T-helper 1 cell treated with Interleukin-12 subunit alpha and Interleukin-12 subunit beta and Interleukin-4 antibody, amounts not matched to agents 30 μg/mL and 1 μg/mL, for 36 hours (primary cell): ENCODE measurements at regions not wholly inside any gene's neighbourhood (a gene's known extent, or its start where the extent isn't known, plus 50 kb on each side); places are given as distances from the start of the nearest gene placed in this dataset.
"Not testable (repeated sequence)": the region's sequence is repeated elsewhere in the genome, so short reads cannot be mapped to it uniquely, and the experiment has no call there.

ENCODE experiments used
- H3K27ac Mint-ChIP-seq: one replicate; pipeline ENCODE4 v1.8.0; 2021; ENCODE audit warnings: mild to moderate bottlenecking, mixed read lengths
- H3K27me3 Mint-ChIP-seq: one replicate; pipeline ENCODE4 v1.8.0; 2021; ENCODE audit warnings: low read depth, mixed read lengths
- H3K36me3 Mint-ChIP-seq: one replicate; pipeline ENCODE4 v1.8.0; 2021; ENCODE audit warnings: low read depth, mixed read lengths
- H3K4me1 Mint-ChIP-seq: one replicate; pipeline ENCODE4 v1.8.0; 2021; ENCODE audit warnings: low read depth, mixed read lengths
- H3K4me3 Mint-ChIP-seq: one replicate; pipeline ENCODE4 v1.8.0; 2021; ENCODE audit warnings: mild to moderate bottlenecking, moderate library complexity, mixed read lengths
- H3K9me3 Mint-ChIP-seq: one replicate; pipeline ENCODE4 v1.8.0; 2021; ENCODE audit warnings: mixed read lengths

DNA sequence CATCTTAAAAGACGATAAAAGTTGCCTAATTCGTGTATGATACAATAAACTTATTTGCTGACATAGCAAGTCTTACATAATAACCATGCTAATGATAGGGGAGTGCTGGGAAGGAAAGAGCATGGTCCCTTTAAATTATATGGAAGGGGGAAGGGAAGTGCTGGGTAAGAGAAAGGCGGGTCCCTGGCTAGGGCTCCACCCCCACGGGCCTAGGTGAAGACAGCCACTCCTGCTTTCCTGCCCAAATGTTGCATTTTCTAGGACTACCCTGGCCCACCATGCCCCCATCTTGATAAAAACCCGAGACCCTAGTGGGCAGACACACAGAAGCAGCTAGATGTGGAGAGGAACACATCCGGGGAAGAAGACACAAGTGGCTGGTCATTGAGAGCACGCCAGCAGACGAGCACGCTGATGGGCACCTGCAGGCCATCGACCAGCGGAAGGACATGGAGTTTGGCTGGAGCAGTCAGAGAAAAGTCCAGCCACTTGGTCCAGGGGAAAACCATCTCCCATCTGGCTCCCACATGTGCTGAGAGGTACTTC lies 328.7 kb downstream of the ARL4A start:
- H3K9me3 Mint-ChIP-seq: no peaks in the 10 kb centered on the region
- no peak overlapping the region for H3K4me3 Mint-ChIP-seq
- H3K4me1 Mint-ChIP-seq: no peaks in the 10 kb centered on the region
- no peak overlapping the region for H3K27ac Mint-ChIP-seq
- no peaks in the 10 kb centered on the region for H3K27me3 Mint-ChIP-seq
- H3K36me3 Mint-ChIP-seq: no peaks in the 10 kb centered on the region

DNA sequence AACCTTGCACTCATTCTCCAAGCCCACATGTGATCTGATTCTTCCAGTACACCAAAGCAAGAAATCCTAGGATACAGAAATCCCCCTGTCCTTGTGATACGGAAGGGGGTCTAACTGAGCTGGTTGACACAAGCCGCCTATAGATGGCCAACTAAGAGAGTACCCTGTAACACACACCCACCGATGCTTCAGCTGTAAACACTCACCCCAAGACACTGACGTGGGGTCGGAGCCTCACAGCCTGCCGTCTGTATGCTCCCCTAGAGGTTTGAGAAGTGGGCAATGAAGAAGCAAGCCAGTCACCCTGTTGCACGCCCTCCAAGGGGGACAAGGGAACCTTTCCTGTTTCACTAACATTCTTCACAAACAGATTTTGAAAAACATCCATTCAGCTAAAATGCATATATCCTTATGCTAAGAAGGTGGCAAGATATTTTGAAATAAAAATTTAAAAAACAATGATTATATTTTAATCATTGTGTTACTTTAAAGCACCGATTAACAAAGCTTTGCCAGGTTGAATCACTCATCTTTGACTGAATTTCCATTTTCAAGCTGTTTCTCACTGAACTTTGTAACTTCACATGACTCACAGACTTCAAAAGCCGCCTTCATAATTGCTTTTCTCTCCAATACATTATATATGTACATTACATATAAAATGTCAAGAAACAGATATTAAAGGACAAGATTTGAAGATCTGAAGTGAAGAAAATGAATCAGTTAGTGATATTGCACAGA lies 329.3 kb downstream of the ARL4A start:
- H3K9me3 Mint-ChIP-seq: no peaks in the 10 kb centered on the region
- no peak overlapping the region for H3K27ac Mint-ChIP-seq
- H3K4me3 Mint-ChIP-seq: no peak overlapping the region
- no peaks in the 10 kb centered on the region for H3K27me3 Mint-ChIP-seq
- H3K36me3 Mint-ChIP-seq: no peaks in the 10 kb centered on the region
- H3K4me1 Mint-ChIP-seq: no peaks in the 10 kb centered on the region

DNA sequence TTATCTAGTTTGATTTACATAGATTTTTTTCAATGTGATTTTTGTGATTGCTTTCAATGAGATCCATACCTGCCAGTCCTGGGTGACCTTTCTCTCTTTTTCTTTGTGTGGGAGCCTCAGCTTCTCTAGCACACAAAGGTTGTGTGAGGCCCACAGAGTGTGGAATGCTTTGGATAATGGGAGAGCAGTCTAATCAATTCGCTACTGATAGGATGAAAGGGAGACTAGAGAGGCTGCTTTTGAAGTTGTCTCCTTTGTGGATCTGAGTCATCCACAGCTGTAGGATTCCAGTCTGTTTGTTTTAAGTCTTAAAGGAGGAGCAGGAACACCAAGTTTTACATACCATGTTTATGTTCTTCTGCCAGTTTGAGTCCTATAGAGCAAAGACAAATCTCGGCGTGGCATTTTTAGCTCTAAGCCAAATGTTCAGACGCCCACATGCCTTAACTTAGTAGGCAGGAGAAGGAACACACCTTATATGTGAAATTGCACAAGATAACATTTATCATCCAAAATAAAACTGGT lies 330.0 kb downstream of the ARL4A start:
- no peak overlapping the region for H3K4me3 Mint-ChIP-seq
- H3K27ac Mint-ChIP-seq: no peak overlapping the region
- H3K4me1 Mint-ChIP-seq: no peaks in the 10 kb centered on the region
- no peaks in the 10 kb centered on the region for H3K27me3 Mint-ChIP-seq
- H3K36me3 Mint-ChIP-seq: no peaks in the 10 kb centered on the region
- H3K9me3 Mint-ChIP-seq: no peaks in the 10 kb centered on the region

DNA sequence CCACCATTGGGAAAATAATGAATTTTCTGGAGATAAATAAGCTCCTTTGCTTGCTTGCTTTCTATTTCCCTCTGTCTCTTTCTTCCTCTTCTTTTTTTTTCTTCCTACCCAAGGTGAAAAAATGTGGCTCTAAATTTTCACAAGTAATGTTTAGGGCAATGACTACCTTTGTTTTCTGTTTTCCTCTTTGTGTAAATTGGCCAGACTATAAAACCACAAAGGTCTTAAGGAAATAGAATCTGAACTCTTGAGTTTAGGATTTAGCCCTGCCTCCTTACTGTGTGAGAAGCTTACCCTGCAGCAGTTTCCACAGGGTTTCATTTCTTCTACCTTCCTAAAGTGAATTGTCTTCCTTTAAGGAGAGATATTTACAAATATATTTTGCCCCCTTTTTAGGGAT lies 330.4 kb downstream of the ARL4A start:
- no peak overlapping the region for H3K4me3 Mint-ChIP-seq
- H3K27me3 Mint-ChIP-seq: no peaks in the 10 kb centered on the region
- no peaks in the 10 kb centered on the region for H3K9me3 Mint-ChIP-seq
- H3K27ac Mint-ChIP-seq: no peak overlapping the region
- no peaks in the 10 kb centered on the region for H3K36me3 Mint-ChIP-seq
- no peaks in the 10 kb centered on the region for H3K4me1 Mint-ChIP-seq

DNA sequence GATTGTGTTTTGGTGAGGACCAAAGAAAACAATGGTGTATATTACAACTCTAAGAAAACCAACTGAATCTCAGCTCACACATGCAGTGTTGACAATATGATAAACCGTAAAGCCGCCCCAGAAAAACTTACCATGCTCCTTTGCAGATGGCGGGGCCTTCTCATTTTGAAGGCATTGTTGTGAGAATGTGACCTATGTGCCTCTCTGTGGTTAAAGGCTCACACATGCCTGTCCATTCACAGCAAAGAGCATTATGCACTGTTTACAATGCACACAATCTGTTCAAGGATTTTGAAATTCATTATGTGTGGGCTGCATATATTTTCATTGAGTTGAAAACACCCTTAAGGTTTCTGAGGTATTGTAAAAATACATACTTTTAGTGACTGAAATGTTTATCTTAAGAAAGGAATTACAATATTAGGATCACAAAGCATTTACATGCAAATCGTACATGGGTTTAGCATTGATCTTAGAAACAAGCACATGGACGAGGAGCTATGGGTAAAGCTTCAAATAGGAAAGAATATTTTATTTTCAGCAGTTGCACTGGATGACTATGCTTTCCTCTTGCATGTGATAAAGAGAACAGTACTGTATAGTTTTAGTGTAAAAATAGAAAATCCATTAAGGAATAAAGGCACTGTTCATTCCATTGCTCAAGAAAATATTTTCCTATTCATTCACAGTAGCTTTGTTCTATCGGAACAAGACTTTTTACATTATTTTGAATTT lies 334.3 kb downstream of the ARL4A start:
- no peaks in the 10 kb centered on the region for H3K27me3 Mint-ChIP-seq

DNA sequence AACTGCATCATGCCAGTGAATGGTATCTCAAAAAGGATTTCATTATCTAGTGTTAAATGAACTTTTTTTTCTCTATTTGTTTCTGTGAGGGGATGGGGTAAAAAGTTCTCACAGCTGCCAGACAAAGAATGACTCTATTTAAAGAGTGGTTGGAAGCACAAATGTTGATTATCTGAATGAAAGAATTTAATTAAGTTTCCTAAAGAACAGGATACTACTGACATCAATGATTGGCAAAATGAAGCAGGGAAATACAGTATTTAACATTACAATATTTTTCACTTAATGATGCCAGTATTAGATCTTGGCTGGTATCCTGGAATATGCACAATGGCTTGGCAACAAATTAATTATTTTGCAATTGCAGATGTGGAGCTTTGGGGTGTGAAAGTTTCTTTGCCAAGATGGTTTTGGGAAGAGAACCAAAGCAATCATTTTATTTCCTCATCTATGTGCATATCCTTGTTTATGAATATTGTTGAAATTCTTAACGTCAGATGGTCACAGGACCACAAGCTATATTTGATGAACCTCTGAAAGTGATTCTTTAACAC lies 336.8 kb downstream of the ARL4A start:
- Mint-ChIP-seq H3K36me3 (no peaks in the 10 kb centered on the region), H3K27me3 (no peaks in the 10 kb centered on the region), H3K4me3 (no peak overlapping the region), H3K27ac (no peak overlapping the region), H3K4me1 (no peaks in the 10 kb centered on the region), H3K9me3 (no peaks in the 10 kb centered on the region)

More for the DNA sequence above, 334.3 kb downstream of the ARL4A start:
- H3K36me3 Mint-ChIP-seq: no peaks in the 10 kb centered on the region
- H3K4me3 Mint-ChIP-seq: no peak overlapping the region
- no peak overlapping the region for H3K27ac Mint-ChIP-seq
- no peaks in the 10 kb centered on the region for H3K9me3 Mint-ChIP-seq
- no peaks in the 10 kb centered on the region for H3K4me1 Mint-ChIP-seq

DNA sequence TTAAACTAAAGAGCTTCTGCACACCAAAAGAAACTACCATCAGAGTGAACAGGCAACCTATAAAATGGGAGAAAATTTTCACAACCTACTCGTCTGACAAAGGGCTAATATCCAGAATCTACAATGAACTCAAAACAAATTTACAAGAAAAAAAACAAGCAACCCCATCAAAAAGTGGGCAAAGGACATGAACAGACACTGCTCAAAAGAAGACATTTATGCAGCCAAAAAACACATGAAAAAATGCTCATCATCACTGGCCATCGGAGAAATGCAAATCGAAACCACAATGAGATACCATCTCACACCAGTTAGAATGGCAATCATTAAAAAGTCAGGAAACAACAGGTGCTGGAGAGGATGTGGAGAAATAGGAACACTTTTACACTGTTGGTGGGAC lies 337.6 kb downstream of the ARL4A start:
- H3K36me3 Mint-ChIP-seq, H3K27me3 Mint-ChIP-seq, H3K4me3 Mint-ChIP-seq: not testable (repeated sequence)

DNA sequence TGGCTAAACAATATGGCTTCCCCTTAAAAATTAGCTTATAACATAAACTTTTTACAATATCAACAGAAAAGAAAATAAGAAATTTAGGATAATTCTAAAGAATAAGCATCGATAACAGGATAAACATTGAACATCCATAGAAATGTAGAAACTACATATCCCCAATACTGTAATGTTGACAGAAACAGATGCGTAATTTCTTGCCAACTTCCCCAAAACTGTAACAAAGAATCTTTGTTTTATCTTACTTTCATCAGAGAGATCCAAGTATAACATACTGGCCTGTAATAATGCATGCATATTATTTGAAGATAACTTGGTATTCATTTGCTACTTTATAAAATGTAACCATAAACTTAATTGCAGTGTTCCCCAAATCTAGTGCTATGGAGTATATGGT lies 339.9 kb downstream of the ARL4A start:
- H3K27me3 Mint-ChIP-seq: no peaks in the 10 kb centered on the region
- no peak overlapping the region for H3K4me3 Mint-ChIP-seq
- H3K4me1 Mint-ChIP-seq: no peaks in the 10 kb centered on the region
- no peaks in the 10 kb centered on the region for H3K9me3 Mint-ChIP-seq
- no peak overlapping the region for H3K27ac Mint-ChIP-seq
- no peaks in the 10 kb centered on the region for H3K36me3 Mint-ChIP-seq

More for the DNA sequence above, 337.6 kb downstream of the ARL4A start:
- H3K4me1 Mint-ChIP-seq, H3K9me3 Mint-ChIP-seq, H3K27ac Mint-ChIP-seq: not testable (repeated sequence)

DNA sequence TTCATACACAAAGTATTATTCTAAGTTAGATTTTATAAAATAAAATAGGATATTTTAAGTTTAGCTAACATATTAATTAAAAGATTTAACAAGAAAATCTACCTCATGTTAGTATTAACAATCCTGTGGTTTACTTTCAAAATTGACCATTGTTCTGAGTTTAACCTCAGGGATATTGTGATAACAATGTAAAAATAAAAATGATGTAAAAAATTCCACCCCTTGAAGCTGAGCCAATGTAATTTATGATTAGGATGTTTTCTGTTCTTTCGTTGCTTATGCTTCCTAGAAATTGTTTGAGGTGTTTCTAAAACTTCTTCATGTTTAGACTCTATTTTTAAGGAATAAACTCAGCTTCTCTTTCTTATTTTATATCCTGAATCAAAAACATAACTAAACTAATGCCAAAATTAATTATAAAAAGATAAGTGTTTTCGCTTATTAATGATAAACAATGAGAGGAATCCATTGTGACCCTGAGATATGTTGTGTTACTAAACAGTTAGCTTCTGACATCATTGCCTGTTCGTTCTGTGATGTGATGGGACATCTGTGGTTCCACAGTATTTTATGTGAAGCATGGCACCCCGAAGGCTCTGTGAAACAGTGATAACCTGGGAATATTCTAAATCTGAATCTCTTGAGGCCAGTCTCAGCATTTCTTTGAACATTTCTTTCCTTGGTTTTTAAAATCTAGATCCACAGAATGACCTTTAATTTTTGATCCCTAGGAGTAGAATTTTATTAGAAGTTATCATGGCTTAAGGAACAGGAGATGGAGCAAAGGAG lies 340.8 kb downstream of the ARL4A start:
- no peak overlapping the region for H3K27ac Mint-ChIP-seq
- no peaks in the 10 kb centered on the region for H3K9me3 Mint-ChIP-seq
- H3K4me1 Mint-ChIP-seq: no peaks in the 10 kb centered on the region
- H3K4me3 Mint-ChIP-seq: no peak overlapping the region
- no peaks in the 10 kb centered on the region for H3K36me3 Mint-ChIP-seq
- no peaks in the 10 kb centered on the region for H3K27me3 Mint-ChIP-seq

DNA sequence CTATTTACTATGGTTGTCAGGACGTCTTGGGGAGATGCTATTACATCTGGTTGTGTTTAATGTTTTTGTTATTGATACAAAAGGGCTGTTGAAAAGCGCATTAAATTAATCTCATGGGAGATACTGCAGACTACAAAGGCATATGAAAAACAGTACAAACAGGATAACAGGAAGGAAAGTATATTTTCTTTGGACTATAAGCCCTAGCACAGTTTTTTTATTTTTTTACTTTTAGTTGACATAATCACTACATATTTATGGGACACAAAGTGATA lies 341.3 kb downstream of the ARL4A start:
- Mint-ChIP-seq H3K4me1 (no peaks in the 10 kb centered on the region), H3K36me3 (no peaks in the 10 kb centered on the region), H3K4me3 (no peak overlapping the region), H3K27me3 (no peaks in the 10 kb centered on the region), H3K27ac (no peak overlapping the region), H3K9me3 (no peaks in the 10 kb centered on the region)

DNA sequence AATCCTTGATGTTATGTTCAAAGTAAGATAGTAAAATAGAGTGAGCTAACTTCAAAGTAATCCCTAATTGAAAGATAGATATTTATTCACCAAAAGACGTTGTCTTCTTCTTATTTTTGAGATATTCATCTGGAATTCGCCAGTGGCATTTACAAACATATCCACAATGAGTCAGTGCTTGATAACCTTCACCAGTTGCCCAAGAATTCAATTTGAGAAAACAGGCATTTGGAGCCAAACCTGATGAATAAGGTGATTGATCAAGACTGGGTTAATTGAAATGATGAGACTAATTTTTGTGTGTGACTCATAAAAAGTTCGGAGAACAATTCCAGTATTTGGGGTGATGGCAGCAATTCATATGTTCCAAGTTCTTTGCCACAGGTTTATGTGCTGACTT lies 344.0 kb downstream of the ARL4A start:
- H3K4me1 Mint-ChIP-seq: no peaks in the 10 kb centered on the region
- no peaks in the 10 kb centered on the region for H3K36me3 Mint-ChIP-seq
- H3K27ac Mint-ChIP-seq: no peak overlapping the region
- no peaks in the 10 kb centered on the region for H3K9me3 Mint-ChIP-seq
- H3K27me3 Mint-ChIP-seq: no peaks in the 10 kb centered on the region
- H3K4me3 Mint-ChIP-seq: no peak overlapping the region

DNA sequence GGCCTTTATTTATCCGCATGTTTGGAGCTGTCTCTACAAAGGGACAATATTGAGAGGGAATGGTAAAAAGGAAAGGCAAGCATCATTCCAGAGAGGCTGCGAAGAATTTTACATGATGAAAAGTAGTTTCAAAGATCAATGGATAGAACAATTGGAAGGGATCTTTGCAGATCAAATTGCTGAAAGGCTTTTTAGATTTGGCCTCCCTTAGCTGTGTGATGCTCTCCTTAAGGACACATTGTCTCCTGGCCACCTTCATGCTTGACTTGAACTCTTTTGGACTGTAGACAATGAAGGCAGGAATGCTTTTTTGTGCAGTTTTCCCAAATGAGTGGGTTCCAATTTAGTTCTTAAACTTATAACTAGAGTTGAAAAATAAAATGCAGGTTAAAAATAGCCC lies 344.7 kb downstream of the ARL4A start:
- H3K27ac Mint-ChIP-seq: no peak overlapping the region
- no peak overlapping the region for H3K4me3 Mint-ChIP-seq
- H3K4me1 Mint-ChIP-seq: no peaks in the 10 kb centered on the region
- no peaks in the 10 kb centered on the region for H3K9me3 Mint-ChIP-seq
- no peaks in the 10 kb centered on the region for H3K36me3 Mint-ChIP-seq
- H3K27me3 Mint-ChIP-seq: no peaks in the 10 kb centered on the region

DNA sequence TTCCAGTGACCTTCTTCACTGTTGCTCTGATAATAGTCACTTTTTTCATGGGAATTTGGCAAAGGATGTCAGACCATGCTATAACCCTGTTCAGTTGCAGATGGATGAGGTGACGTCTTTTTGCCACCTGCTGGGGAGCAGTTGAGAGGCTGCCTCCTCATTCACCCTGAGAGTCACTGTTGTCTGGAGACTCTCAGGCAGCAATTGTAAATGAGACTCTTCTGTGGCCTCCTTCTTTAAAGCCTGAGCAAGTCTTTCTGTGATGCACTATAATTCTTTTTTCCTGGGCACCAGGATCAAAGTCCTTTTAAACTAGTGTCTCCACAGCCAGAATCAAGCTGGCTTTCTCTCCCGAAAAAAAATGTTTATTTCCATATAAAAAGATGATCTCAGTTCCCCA lies 345.1 kb downstream of the ARL4A start:
- Mint-ChIP-seq H3K9me3 (no peaks in the 10 kb centered on the region), H3K4me3 (no peak overlapping the region), H3K27me3 (no peaks in the 10 kb centered on the region), H3K4me1 (no peaks in the 10 kb centered on the region), H3K36me3 (no peaks in the 10 kb centered on the region), H3K27ac (no peak overlapping the region)

DNA sequence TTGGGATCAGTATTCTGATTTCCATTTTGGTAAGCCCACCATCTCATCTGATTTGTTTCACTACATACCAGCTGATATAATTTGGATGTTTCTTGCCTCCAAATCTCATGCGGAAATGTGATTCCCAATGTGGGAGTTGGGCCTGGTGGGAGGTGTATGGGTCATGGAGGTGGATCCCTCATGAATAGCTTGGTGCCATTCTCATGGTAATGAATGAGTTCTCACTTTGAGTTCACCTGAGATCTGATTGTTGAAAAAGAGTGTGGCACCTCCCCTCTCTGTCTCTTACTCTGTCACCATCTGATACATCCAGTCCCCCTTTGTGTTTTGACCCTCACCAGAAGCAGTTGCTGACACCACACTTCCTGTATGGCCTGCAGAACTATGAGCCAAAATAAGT lies 347.3 kb downstream of the ARL4A start:
- H3K4me1 Mint-ChIP-seq: no peaks in the 10 kb centered on the region
- no peak overlapping the region for H3K27ac Mint-ChIP-seq
- H3K4me3 Mint-ChIP-seq: no peak overlapping the region
- H3K9me3 Mint-ChIP-seq: no peaks in the 10 kb centered on the region
- H3K27me3 Mint-ChIP-seq: no peaks in the 10 kb centered on the region
- no peaks in the 10 kb centered on the region for H3K36me3 Mint-ChIP-seq
